ENCODE measurements at regions not wholly inside any gene's neighbourhood (a gene's known extent, or its start where the extent isn't known, plus 50 kb on each side); places are given as distances from the start of the nearest gene placed in this dataset.

DNA sequence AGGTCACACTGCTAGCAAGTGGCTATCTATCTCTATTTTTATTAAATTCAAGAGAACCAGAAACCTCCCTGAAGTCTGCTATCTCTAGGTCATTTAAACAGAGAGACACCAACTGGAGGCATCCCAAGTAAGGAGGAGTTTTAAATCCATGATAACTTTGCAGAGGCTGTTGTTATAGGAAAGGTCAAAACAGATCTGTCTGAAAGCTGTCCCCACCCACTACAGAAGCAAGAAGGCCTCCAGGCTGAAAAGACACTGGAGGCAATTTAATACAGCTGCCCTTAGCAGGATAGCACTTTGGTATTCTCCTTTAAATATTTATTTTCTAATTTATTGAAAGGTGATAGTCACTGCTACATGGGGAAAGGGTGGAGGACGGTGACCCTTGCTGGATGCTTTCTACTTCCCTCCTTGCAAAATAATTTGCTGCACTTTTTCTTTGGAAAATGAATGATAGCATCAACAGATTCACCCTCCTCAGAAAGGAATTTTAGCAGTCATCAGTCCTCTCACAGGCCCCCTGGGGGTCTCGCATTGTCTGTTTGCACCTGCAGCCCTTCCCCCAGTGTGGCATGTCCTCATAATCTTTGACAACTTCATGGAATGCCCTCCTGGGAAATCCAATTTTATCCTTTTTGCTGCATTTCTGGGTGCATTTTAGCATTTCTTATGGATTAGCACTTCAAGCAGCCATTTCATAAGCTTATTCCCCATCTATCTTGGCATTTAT, 429.5 kb upstream of the TNP1 start:
- TF ChIP-seq, protein P1, sequence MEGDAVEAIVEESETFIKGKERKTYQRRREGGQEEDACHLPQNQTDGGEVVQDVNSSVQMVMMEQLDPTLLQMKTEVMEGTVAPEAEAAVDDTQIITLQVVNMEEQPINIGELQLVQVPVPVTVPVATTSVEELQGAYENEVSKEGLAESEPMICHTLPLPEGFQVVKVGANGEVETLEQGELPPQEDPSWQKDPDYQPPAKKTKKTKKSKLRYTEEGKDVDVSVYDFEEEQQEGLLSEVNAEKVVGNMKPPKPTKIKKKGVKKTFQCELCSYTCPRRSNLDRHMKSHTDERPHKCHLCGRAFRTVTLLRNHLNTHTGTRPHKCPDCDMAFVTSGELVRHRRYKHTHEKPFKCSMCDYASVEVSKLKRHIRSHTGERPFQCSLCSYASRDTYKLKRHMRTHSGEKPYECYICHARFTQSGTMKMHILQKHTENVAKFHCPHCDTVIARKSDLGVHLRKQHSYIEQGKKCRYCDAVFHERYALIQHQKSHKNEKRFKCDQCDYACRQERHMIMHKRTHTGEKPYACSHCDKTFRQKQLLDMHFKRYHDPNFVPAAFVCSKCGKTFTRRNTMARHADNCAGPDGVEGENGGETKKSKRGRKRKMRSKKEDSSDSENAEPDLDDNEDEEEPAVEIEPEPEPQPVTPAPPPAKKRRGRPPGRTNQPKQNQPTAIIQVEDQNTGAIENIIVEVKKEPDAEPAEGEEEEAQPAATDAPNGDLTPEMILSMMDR (IDR thresholded peaks at IDR 0.05; ENCODE audit: insufficient read depth, missing control alignments), result no peak
- FAIRE-seq (no peak), DNase-seq (ENCODE audit: insufficient read length, low spot score) (no peak)

GRCh38 chr2:217288472-217289063, 428.7 kb upstream of the TNP1 start:
- FAIRE-seq (no peak), DNase-seq (ENCODE audit: insufficient read length, low spot score) (no peak)
- TF ChIP-seq, protein P1 (IDR thresholded peaks at IDR 0.05; ENCODE audit: insufficient read depth, missing control alignments), result no peak

GRCh38 chr2:217286833-217287232, 427.0 kb upstream of the TNP1 start:
- DNase-seq (ENCODE audit: insufficient read length, low spot score) (no peak), FAIRE-seq (no peak)
- TF ChIP-seq, protein P1 (IDR thresholded peaks at IDR 0.05; ENCODE audit: insufficient read depth, missing control alignments), result no peak

DNA sequence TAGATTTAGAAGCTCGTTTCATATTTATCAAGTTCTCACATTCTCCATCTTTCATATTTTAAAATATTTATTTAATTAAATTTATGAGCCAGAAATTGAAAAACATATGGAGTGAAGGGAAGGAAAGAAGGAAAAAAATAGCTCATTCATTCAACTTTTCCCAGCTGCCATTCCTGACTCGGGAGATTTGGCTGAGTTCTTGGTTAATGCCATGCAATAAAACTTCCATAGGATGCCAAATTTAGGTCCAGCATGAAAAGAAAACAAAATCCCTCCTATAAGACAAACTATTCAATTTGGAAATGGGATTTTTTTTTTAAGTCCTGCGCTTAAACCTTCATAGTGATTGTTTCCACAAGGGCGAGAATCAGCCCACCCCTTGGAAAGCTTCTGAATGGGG, 426.1 kb upstream of the TNP1 start:
- TF ChIP-seq, protein P1 (IDR thresholded peaks at IDR 0.05; ENCODE audit: insufficient read depth, missing control alignments), result no peak
- DNase-seq (ENCODE audit: insufficient read length, low spot score), result no peak
- no peak for FAIRE-seq

DNA sequence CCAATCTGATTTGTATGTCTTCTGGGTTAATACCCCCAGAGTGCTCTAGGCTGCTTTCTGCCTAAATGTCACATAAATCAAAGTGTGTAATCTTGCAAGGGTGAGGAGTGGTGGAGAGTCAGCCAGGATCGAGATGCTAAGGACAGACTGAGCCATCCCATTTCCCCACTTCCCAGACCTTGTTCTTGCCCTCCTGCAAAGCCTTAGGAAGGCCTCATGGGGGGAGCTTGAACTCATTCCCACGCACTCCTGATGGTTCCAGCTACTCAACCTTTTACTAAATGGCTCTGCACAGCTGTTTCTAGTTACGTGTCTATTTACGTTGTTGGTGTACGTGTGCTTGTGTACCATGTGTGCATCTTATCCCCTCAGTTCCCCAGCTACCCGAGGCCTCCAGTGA, 423.6 kb upstream of the TNP1 start:
- FAIRE-seq (no peak), DNase-seq (ENCODE audit: insufficient read length, low spot score) (no peak)
- TF ChIP-seq, protein P1 (IDR thresholded peaks at IDR 0.05; ENCODE audit: insufficient read depth, missing control alignments), result no peak

DNA sequence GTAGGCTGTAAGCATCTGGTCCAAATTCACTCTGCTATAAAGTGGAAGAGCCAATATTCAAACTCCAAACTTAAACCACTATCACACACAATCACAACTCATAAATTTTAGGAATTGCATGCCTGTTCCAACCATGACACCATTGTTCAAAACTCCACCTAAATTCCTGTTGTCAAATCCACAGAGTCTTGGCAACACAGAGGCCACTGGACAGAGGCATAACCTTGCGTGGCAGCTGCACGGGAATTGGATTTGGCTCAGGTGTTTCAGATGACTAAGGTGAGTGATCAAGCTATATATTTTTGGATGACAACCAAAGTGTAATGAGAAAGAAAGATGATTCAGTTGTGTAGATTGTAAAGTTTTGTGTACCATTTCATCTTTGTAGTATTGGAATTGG, 422.7 kb upstream of the TNP1 start:
- DNase-seq (ENCODE audit: insufficient read length, low spot score) (no peak), FAIRE-seq (no peak)
- TF ChIP-seq, protein P1 (IDR thresholded peaks at IDR 0.05; ENCODE audit: insufficient read depth, missing control alignments), result no peak

DNA sequence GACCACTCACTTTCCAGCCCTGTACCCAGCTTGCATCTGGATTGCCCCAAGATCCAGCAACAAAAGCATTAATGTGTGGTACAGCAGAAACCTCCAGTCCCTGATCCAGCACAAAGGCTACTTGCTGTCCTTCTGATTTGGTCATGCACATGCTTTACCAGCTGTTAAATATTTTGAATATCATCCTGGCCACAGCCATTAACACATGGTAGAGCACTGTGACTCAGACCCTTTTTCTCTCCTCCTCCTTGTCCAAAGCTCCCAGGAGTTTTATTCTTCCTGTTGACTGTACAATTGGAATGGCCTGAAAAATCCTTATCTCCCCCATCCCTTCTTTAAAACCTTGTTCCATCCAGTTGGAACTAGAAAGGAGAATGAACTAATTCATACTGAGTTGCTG, 419.7 kb upstream of the TNP1 start:
- TF ChIP-seq, protein P1 (IDR thresholded peaks at IDR 0.05; ENCODE audit: insufficient read depth, missing control alignments), result no peak
- DNase-seq (ENCODE audit: insufficient read length, low spot score) (no peak), FAIRE-seq (no peak)
